ENCODE measurements at regions not wholly inside any gene's neighbourhood (a gene's known extent, or its start where the extent isn't known, plus 50 kb on each side); places are given as distances from the start of the nearest gene placed in this dataset.
"Not testable (repeated sequence)": the region's sequence is repeated elsewhere in the genome, so short reads cannot be mapped to it uniquely, and the experiment has no call there.

DNA sequence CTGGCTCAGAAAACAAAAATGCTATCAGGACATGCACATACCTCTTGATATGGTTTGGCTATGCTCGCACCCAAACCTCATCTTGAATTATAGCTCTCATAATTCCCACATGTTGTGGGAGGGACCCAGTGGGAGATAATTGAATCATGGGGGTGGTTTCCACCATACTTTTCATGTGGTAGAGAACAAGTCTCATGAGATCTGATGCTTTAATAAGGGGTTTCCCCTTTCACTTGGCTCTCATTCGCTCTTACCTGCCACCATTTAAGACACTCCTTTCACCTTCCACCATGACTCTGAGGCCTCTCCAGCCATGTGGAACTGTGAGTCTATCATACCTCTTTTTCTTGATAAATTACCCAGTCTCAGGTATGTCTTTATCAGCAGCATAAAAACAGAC lies 958.6 kb downstream of the TRAM1L1 start:
- H3K9me3 ChIP-seq (replicated peaks; ENCODE audit: low read length), result no peaks in the 10 kb centered on the region
- H3K27me3 ChIP-seq (ENCODE audit: control insufficient read depth, insufficient read depth, low read length), result no peaks in the 10 kb centered on the region
- H3K9ac ChIP-seq (ENCODE audit: low read depth, low read length), result no peak overlapping the region
- no peaks in the 10 kb centered on the region for H3K4me1 ChIP-seq (ENCODE audit: control insufficient read depth, insufficient read depth, low read length)
- no peak overlapping the region for H3K4me3 ChIP-seq (ENCODE audit: low read length)
- no peaks in the 10 kb centered on the region for H3K36me3 ChIP-seq (ENCODE audit: insufficient read depth, low read length)
- no peak overlapping the region for H3K4me2 ChIP-seq (ENCODE audit: low read length)

DNA sequence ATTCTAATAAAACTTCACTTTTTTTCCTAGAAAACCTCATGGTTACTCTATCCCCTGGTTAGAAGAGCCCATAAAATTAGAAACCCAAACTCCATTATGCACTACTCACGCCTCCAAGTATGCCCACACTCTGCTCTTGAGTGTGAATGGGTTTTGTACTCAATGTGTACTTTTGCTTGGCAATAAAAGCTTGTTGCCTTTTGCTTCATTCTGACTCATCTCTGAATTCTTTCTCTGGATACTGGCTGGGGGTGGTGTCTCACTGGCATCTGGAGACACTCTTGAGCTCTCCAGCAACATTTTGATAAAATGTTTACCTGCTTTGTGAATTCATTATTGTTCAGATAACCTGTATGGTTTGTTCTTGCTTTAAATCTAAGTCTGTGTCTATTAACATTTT lies 963.3 kb downstream of the TRAM1L1 start:
- Histone ChIP-seq H3K9me3 (replicated peaks; ENCODE audit: low read length) (no peaks in the 10 kb centered on the region), H3K4me2 (ENCODE audit: low read length) (no peak overlapping the region), H3K36me3 (ENCODE audit: insufficient read depth, low read length) (no peaks in the 10 kb centered on the region), H3K4me1 (ENCODE audit: control insufficient read depth, insufficient read depth, low read length) (no peaks in the 10 kb centered on the region), H3K27me3 (ENCODE audit: control insufficient read depth, insufficient read depth, low read length) (no peaks in the 10 kb centered on the region), H3K4me3 (ENCODE audit: low read length) (no peak overlapping the region), H3K9ac (ENCODE audit: low read depth, low read length) (no peak overlapping the region)

DNA sequence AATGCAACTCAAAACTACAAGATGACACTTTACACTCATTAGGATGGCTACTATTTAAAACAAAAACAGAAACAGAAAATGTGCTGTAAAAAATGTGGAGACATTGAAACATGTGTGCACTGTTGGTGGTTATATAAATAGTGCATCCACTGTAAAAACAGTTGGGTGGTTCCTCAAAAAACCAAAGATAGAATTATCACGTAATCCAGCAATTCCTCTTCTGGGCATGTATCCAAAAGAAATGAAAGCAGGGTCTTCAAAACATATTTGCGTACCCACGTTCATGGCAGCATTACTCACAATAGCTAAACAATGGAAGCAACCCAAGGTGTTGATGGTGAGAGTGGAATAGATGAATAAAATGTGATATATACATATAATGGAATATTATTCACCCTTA lies 967.2 kb downstream of the TRAM1L1 start:
- H3K36me3 ChIP-seq (ENCODE audit: insufficient read depth, low read length), result no peaks in the 10 kb centered on the region
- peaks cover 3% of the 10 kb centered on the region for H3K9me3 ChIP-seq (replicated peaks; ENCODE audit: low read length)
- H3K4me1 ChIP-seq (ENCODE audit: control insufficient read depth, insufficient read depth, low read length), result no peaks in the 10 kb centered on the region
- no peak overlapping the region for H3K9ac ChIP-seq (ENCODE audit: low read depth, low read length)
- H3K4me2 ChIP-seq (ENCODE audit: low read length), result no peak overlapping the region
- no peak overlapping the region for H3K4me3 ChIP-seq (ENCODE audit: low read length)
- H3K27me3 ChIP-seq (ENCODE audit: control insufficient read depth, insufficient read depth, low read length), result no peaks in the 10 kb centered on the region

DNA sequence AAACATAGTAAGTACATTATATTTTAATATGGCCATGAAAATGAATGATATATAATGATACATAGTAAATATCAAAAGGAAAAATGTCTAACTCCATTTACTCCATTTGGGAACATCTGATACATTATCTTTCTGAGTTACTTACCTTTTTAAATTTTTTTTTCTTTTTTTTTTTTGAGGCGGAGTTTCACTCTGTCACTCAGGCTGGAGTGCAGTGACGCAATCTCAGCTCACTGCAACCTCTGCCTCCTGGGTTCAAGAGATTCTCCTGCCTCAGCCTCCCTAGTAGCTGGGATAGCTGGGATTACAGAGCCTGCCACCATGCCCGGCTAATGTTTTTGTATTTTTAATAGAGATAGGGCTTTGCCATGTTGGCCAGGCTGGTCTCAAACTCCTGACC lies 972.5 kb downstream of the TRAM1L1 start:
- H3K36me3 ChIP-seq (ENCODE audit: insufficient read depth, low read length); H3K27me3 ChIP-seq (ENCODE audit: control insufficient read depth, insufficient read depth, low read length); H3K4me1 ChIP-seq (ENCODE audit: control insufficient read depth, insufficient read depth, low read length); H3K9ac ChIP-seq (ENCODE audit: low read depth, low read length); H3K9me3 ChIP-seq (replicated peaks; ENCODE audit: low read length); H3K4me2 ChIP-seq (ENCODE audit: low read length); H3K4me3 ChIP-seq (ENCODE audit: low read length): not testable (repeated sequence)

DNA sequence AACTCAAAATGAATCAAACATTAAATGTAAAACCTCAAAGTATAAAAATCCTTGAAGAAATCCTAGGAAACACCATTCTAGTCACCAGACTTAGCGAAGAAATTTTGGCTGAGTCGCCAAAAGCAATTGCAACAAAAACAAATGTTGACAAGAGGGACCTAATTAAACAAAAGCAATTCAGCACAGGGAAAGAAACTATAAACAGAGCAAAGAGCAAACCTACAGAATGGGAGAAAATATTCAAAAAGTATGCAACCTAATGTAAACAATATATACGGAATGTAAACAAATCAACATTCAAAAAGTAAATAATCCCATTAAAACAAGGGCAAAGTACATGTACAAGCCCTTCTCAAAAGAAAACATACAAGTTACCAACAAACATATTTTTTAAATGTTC lies 974.7 kb downstream of the TRAM1L1 start:
- Histone ChIP-seq H3K4me3 (ENCODE audit: low read length) (no peak overlapping the region), H3K4me1 (ENCODE audit: control insufficient read depth, insufficient read depth, low read length) (no peaks in the 10 kb centered on the region), H3K36me3 (ENCODE audit: insufficient read depth, low read length) (no peaks in the 10 kb centered on the region), H3K9ac (ENCODE audit: low read depth, low read length) (no peak overlapping the region), H3K27me3 (ENCODE audit: control insufficient read depth, insufficient read depth, low read length) (no peaks in the 10 kb centered on the region), H3K9me3 (replicated peaks; ENCODE audit: low read length) (peaks cover 6% of the 10 kb centered on the region), H3K4me2 (ENCODE audit: low read length) (no peak overlapping the region)

DNA sequence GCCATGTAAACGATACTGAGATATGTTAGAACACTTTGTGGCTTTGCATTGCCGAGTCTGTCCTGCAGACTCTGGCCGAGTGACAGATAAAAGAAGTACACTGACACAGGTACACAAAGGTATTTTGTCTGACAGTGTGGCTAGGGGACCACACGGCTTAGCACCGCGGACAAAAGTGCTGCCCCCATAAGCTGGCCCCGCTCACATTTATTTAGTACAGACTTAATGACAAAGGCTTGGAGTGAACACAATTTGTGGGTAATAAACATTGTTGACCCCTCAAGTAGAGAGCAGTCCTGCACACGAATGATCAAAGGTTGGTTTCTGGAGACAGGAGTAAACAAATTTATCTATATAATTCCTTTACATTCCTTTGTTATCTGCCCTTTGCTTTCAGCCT lies 976.8 kb downstream of the TRAM1L1 start:
- no peak overlapping the region for H3K4me2 ChIP-seq (ENCODE audit: low read length)
- no peaks in the 10 kb centered on the region for H3K27me3 ChIP-seq (ENCODE audit: control insufficient read depth, insufficient read depth, low read length)

DNA sequence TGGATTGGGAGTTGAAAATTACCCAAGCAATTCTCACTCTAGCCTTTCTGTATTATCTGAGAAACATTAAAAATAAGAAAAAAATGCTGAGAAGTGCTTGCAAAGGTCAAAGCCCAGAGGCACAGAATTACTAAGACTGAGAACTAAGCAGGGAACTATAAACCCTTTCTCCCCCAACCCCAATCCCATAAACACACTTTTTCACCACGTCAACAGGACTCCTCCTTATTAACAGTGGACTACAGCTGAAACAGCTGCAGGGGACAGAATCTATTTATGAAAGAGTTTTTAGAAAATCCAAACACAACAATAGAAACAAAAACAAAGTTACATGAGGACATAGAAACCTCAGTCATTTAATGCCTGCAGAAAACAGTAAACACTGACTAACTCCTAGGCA lies 984.1 kb downstream of the TRAM1L1 start:
- no peak overlapping the region for H3K4me3 ChIP-seq (ENCODE audit: low read length)
- H3K9me3 ChIP-seq (replicated peaks; ENCODE audit: low read length), result peaks cover 6% of the 10 kb centered on the region
- no peak overlapping the region for H3K4me2 ChIP-seq (ENCODE audit: low read length)
- H3K36me3 ChIP-seq (ENCODE audit: insufficient read depth, low read length), result no peaks in the 10 kb centered on the region
- H3K27me3 ChIP-seq (ENCODE audit: control insufficient read depth, insufficient read depth, low read length), result no peaks in the 10 kb centered on the region
- H3K4me1 ChIP-seq (ENCODE audit: control insufficient read depth, insufficient read depth, low read length), result no peaks in the 10 kb centered on the region
- no peak overlapping the region for H3K9ac ChIP-seq (ENCODE audit: low read depth, low read length)

More for the DNA sequence above, 976.8 kb downstream of the TRAM1L1 start:
- Histone ChIP-seq H3K9ac (ENCODE audit: low read depth, low read length) (no peak overlapping the region), H3K36me3 (ENCODE audit: insufficient read depth, low read length) (no peaks in the 10 kb centered on the region), H3K4me3 (ENCODE audit: low read length) (no peak overlapping the region), H3K4me1 (ENCODE audit: control insufficient read depth, insufficient read depth, low read length) (no peaks in the 10 kb centered on the region), H3K9me3 (replicated peaks; ENCODE audit: low read length) (peaks cover 2% of the 10 kb centered on the region)

DNA sequence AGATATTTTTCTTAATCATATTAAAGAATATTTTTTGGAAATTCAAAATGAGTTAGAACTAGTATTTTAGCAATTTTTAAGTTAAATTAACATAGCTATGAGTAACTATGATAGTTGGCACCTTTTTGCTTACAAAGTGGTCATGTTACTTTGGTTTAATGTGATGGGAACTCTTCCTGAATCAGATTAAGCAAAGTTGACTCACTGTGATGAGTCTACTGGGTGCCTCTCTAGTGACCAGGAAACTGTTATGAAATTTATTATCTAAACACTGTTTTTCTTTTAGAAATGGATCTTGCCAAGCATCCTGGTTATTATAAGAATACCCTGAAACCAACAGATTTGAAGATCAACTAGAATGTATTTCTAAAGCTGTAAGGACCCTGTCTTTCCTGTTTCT lies 985.8 kb downstream of the TRAM1L1 start:
- Histone ChIP-seq H3K4me2 (ENCODE audit: low read length) (no peak overlapping the region), H3K9ac (ENCODE audit: low read depth, low read length) (no peak overlapping the region), H3K27me3 (ENCODE audit: control insufficient read depth, insufficient read depth, low read length) (no peaks in the 10 kb centered on the region), H3K36me3 (ENCODE audit: insufficient read depth, low read length) (no peaks in the 10 kb centered on the region), H3K4me3 (ENCODE audit: low read length) (no peak overlapping the region), H3K4me1 (ENCODE audit: control insufficient read depth, insufficient read depth, low read length) (no peaks in the 10 kb centered on the region), H3K9me3 (replicated peaks; ENCODE audit: low read length) (peaks cover 6% of the 10 kb centered on the region)

DNA sequence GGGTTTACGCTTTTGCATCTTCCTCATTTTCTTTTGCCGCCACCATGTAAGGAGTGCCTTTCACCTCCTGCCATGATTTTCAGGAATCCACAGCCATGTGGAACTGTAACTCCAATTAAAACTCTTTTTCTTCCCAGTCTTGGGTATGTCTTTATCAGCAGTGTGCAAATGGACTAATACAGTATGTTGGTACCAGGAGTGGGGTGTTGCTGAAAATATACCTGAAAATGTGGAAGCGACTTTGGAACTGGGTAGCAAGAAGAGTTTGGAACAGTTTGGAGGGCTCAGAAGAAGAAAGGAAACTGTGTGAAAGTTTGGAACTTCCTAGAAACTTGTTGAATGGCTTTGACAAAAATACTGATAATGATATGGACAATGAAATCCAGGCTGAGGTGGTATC lies 983.9 kb upstream of the NDST4 start:
- not testable (repeated sequence) for H3K9ac ChIP-seq (ENCODE audit: low read depth, low read length); H3K4me3 ChIP-seq (ENCODE audit: low read length); H3K4me2 ChIP-seq (ENCODE audit: low read length); H3K27me3 ChIP-seq (ENCODE audit: control insufficient read depth, insufficient read depth, low read length); H3K4me1 ChIP-seq (ENCODE audit: control insufficient read depth, insufficient read depth, low read length); H3K9me3 ChIP-seq (replicated peaks; ENCODE audit: low read length); H3K36me3 ChIP-seq (ENCODE audit: insufficient read depth, low read length)

DNA sequence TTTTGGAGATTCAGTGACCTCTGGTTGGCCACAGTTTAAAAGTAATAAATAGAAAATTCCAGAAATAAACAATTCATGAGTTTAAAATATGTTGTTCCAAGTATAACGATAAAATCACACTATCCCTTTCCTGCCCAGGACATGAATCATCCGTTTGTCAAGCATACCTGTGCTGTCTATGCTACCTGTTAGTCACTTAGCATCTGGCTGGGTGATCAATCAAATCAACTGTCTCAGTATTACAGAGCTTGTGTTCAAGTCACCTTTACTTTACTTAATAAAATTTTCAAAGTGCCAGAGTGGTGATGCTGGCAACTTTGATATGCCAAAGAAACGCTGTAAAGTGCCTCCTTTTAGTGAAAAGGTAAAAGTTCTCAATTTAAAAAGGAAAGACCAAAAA lies 979.5 kb upstream of the NDST4 start:
- no peak overlapping the region for H3K4me3 ChIP-seq (ENCODE audit: low read length)
- H3K9me3 ChIP-seq (replicated peaks; ENCODE audit: low read length), result no peaks in the 10 kb centered on the region
- no peaks in the 10 kb centered on the region for H3K4me1 ChIP-seq (ENCODE audit: control insufficient read depth, insufficient read depth, low read length)
- no peaks in the 10 kb centered on the region for H3K36me3 ChIP-seq (ENCODE audit: insufficient read depth, low read length)
- no peak overlapping the region for H3K4me2 ChIP-seq (ENCODE audit: low read length)
- H3K9ac ChIP-seq (ENCODE audit: low read depth, low read length), result no peak overlapping the region
- H3K27me3 ChIP-seq (ENCODE audit: control insufficient read depth, insufficient read depth, low read length), result no peaks in the 10 kb centered on the region

DNA sequence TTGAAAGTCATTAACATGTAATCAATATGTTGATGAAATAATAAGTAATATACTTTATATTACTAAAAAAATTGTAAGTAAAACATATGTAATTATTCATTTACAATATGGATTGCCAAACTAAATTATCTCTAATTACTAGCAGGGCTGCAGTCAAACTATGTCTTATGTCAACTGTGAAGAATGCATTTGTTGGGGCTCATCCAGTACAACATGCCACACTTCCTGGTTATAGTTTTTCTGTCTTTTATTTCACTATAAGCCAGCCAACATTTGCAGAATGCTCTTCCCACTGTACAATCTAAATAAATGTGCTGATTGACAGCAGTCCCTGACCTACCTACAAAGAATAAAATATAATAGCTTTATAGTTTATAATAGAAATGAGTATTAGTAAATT lies 975.4 kb upstream of the NDST4 start:
- Histone ChIP-seq H3K4me2 (ENCODE audit: low read length) (no peak overlapping the region), H3K9me3 (replicated peaks; ENCODE audit: low read length) (no peaks in the 10 kb centered on the region), H3K27me3 (ENCODE audit: control insufficient read depth, insufficient read depth, low read length) (no peaks in the 10 kb centered on the region), H3K36me3 (ENCODE audit: insufficient read depth, low read length) (no peaks in the 10 kb centered on the region), H3K4me3 (ENCODE audit: low read length) (no peak overlapping the region), H3K4me1 (ENCODE audit: control insufficient read depth, insufficient read depth, low read length) (no peaks in the 10 kb centered on the region), H3K9ac (ENCODE audit: low read depth, low read length) (no peak overlapping the region)

DNA sequence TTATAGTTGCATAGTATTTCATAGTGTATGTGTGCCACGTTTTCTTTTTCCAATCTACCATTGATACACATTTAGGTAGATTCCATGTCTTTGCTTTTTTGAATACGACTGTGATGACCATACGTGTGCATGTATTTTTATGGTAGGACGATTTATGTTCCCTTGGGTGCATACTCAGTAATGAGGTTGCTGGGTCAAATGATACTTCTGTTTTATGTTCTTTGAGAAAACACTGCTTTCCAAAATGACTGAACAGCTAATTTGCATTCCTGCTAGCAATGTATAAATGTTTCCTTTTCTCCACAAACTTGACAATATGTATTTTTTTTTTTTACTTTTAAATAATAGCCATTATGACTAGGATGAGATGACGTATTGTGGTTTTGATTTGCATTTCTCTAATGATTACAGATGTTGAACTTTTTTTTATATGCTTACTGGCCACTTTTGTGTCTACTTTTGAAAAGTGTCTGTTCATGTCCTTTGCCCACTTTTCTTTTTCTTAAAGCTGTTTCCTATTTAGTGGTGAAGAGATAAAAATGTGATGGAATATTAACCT lies 969.5 kb upstream of the NDST4 start:
- no peaks in the 10 kb centered on the region for H3K27me3 ChIP-seq (ENCODE audit: control insufficient read depth, insufficient read depth, low read length)
- H3K9me3 ChIP-seq (replicated peaks; ENCODE audit: low read length), result no peaks in the 10 kb centered on the region
- H3K4me3 ChIP-seq (ENCODE audit: low read length), result no peak overlapping the region
- H3K9ac ChIP-seq (ENCODE audit: low read depth, low read length), result no peak overlapping the region
- H3K4me2 ChIP-seq (ENCODE audit: low read length), result no peak overlapping the region
- H3K4me1 ChIP-seq (ENCODE audit: control insufficient read depth, insufficient read depth, low read length), result no peaks in the 10 kb centered on the region
- no peaks in the 10 kb centered on the region for H3K36me3 ChIP-seq (ENCODE audit: insufficient read depth, low read length)

Measured in skeletal muscle satellite cell (primary cell).